ENCODE measurements at regions not wholly inside any gene's neighbourhood (a gene's known extent, or its start where the extent isn't known, plus 50 kb on each side); places are given as distances from the start of the nearest gene placed in this dataset.

DNA sequence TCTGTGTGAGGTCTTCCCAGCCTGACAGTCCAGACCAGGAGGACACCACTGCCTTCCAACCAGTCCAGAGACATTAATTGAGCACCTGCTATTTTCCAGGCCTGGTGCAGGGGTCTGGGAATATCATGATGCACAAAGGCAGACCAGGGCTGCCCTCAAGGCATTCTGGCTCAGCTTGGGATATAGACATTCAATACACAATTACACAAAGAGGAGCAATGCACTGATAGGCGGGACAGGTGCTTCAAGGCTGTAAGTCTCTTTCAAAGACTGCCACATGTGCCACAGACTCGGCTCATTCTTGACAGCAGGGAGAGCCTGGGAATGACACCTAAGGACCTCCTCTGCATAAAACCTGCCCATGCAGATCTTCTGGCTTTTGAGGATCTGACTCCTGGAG lies 158.6 kb downstream of the C5orf15 start (continued):
- TF ChIP-seq GATAD2B (conservative IDR thresholded peaks at IDR 0.05; ENCODE audit: low read depth) (no peak), IKZF1 (conservative IDR thresholded peaks at IDR 0.05) (no peak), WRNIP1 (IDR thresholded peaks at IDR 0.05; ENCODE audit: borderline replicate concordance, low read depth, low read length) (no peak), BACH1 (IDR thresholded peaks at IDR 0.05; ENCODE audit: borderline replicate concordance) (no peak)
- TF ChIP-seq, protein P1, sequence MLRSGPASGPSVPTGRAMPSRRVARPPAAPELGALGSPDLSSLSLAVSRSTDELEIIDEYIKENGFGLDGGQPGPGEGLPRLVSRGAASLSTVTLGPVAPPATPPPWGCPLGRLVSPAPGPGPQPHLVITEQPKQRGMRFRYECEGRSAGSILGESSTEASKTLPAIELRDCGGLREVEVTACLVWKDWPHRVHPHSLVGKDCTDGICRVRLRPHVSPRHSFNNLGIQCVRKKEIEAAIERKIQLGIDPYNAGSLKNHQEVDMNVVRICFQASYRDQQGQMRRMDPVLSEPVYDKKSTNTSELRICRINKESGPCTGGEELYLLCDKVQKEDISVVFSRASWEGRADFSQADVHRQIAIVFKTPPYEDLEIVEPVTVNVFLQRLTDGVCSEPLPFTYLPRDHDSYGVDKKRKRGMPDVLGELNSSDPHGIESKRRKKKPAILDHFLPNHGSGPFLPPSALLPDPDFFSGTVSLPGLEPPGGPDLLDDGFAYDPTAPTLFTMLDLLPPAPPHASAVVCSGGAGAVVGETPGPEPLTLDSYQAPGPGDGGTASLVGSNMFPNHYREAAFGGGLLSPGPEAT (IDR thresholded peaks at IDR 0.05; ENCODE audit: low read depth), result no peak
- TF ChIP-seq, protein P2, sequence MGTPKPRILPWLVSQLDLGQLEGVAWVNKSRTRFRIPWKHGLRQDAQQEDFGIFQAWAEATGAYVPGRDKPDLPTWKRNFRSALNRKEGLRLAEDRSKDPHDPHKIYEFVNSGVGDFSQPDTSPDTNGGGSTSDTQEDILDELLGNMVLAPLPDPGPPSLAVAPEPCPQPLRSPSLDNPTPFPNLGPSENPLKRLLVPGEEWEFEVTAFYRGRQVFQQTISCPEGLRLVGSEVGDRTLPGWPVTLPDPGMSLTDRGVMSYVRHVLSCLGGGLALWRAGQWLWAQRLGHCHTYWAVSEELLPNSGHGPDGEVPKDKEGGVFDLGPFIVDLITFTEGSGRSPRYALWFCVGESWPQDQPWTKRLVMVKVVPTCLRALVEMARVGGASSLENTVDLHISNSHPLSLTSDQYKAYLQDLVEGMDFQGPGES (IDR thresholded peaks at IDR 0.05), result no peak
- TF ChIP-seq, protein P3, sequence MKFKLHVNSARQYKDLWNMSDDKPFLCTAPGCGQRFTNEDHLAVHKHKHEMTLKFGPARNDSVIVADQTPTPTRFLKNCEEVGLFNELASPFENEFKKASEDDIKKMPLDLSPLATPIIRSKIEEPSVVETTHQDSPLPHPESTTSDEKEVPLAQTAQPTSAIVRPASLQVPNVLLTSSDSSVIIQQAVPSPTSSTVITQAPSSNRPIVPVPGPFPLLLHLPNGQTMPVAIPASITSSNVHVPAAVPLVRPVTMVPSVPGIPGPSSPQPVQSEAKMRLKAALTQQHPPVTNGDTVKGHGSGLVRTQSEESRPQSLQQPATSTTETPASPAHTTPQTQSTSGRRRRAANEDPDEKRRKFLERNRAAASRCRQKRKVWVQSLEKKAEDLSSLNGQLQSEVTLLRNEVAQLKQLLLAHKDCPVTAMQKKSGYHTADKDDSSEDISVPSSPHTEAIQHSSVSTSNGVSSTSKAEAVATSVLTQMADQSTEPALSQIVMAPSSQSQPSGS (IDR thresholded peaks at IDR 0.05; ENCODE audit: low read length), result no peak
- TF ChIP-seq, protein P4, sequence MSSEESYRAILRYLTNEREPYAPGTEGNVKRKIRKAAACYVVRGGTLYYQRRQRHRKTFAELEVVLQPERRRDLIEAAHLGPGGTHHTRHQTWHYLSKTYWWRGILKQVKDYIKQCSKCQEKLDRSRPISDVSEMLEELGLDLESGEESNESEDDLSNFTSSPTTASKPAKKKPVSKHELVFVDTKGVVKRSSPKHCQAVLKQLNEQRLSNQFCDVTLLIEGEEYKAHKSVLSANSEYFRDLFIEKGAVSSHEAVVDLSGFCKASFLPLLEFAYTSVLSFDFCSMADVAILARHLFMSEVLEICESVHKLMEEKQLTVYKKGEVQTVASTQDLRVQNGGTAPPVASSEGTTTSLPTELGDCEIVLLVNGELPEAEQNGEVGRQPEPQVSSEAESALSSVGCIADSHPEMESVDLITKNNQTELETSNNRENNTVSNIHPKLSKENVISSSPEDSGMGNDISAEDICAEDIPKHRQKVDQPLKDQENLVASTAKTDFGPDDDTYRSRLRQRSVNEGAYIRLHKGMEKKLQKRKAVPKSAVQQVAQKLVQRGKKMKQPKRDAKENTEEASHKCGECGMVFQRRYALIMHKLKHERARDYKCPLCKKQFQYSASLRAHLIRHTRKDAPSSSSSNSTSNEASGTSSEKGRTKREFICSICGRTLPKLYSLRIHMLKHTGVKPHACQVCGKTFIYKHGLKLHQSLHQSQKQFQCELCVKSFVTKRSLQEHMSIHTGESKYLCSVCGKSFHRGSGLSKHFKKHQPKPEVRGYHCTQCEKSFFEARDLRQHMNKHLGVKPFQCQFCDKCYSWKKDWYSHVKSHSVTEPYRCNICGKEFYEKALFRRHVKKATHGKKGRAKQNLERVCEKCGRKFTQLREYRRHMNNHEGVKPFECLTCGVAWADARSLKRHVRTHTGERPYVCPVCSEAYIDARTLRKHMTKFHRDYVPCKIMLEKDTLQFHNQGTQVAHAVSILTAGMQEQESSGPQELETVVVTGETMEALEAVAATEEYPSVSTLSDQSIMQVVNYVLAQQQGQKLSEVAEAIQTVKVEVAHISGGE (CRISPR knock-in tag; IDR thresholded peaks at IDR 0.05), result no peak
